SK-N-SH (cell line): ENCODE measurements at regions not wholly inside any gene's neighbourhood (a gene's known extent, or its start where the extent isn't known, plus 50 kb on each side); places are given as distances from the start of the nearest gene placed in this dataset.

Experiments
- CTCF ChIA-PET: fragments of 300-600, 350-600 bp; formaldehyde crosslinking; extraction: SDS; loops from one replicate; lab custom pipeline; 2021; lab: Yijun Ruan, JAX
- POLR2A ChIA-PET: fragments of 350-600 bp; sonication (Branson Sonifier 250); formaldehyde crosslinking; extraction: SDS; loops from one replicate; lab custom pipeline; 2020; ENCODE audit warnings: antibody characterized with exemption, inconsistent platforms; lab: Yijun Ruan, JAX
- DNase-seq: peaks from one replicate; pipeline ENCODE4 v3.0.0; 2012
- H2AFZ ChIP-seq: fragments of 200-600 bp; sonication (generic); 2 replicates; pipeline ENCODE4 v1.8.1; 2016; ENCODE audit warnings: antibody characterized with exemption, mild to moderate bottlenecking, low read depth
- H3F3A ChIP-seq: fragments of 200-600 bp; sonication (generic); replicated peaks from 2 replicates; pipeline ENCODE3; 2016; ENCODE audit warnings: antibody characterized with exemption, mild to moderate bottlenecking; ENCODE audit not compliant: insufficient read depth
- H3K27ac ChIP-seq, 2 experiments: fragments of 200-500 bp in 1 of 2; fragments of 200-600 bp in 1 of 2; sonication (Bioruptor generic) in 1 of 2; sonication (generic), shearing (Covaris generic) in 1 of 2; 2 replicates each; pipeline versions ENCODE4 v1.5.1 to v1.6.1; 2014 to 2016; ENCODE audit warnings: low read depth in 2 of 2, inconsistent platforms in 1 of 2, low read length in 1 of 2, mild to moderate bottlenecking in 1 of 2, mixed read lengths in 1 of 2
- H3K27me3 ChIP-seq: fragments of 200-600 bp; sonication (generic), shearing (Covaris generic); 2 replicates; pipeline ENCODE4 v1.6.1; 2016; ENCODE audit warnings: mixed run types; ENCODE audit not compliant: insufficient read depth
- H3K36me3 ChIP-seq, 2 experiments: fragments of 200-500 bp in 1 of 2; fragments of 200-600 bp in 1 of 2; sonication (Bioruptor generic) in 1 of 2; sonication (generic) in 1 of 2; replicated peaks in 1 of 2; 2 replicates each; pipeline versions ENCODE3 to v1.5.1; 2014 to 2016; ENCODE audit warnings: low read length in 1 of 2, mild to moderate bottlenecking in 1 of 2; ENCODE audit not compliant: insufficient read depth in 2 of 2, control insufficient read depth in 1 of 2
- H3K4me1 ChIP-seq, 2 experiments: fragments of 200-500 bp in 1 of 2; fragments of 200-600 bp in 1 of 2; sonication (Bioruptor generic) in 1 of 2; sonication (generic), shearing (Covaris generic) in 1 of 2; 2 replicates each; pipeline versions ENCODE4 v1.5.1 to v1.6.1; 2014 to 2016; ENCODE audit warnings: low read depth in 1 of 2, low read length in 1 of 2, mixed run types in 1 of 2; ENCODE audit not compliant: insufficient read depth in 2 of 2, control insufficient read depth in 1 of 2
- H3K4me2 ChIP-seq: fragments of 200-600 bp; sonication (generic), shearing (Covaris generic); 2 replicates; pipeline ENCODE4 v1.6.1; 2017; ENCODE audit warnings: mixed run types
- H3K4me3 ChIP-seq, 2 experiments: fragments of 200-500 bp in 1 of 2; fragments of 200-600 bp in 1 of 2; sonication (Bioruptor generic) in 1 of 2; sonication (generic), shearing (Covaris generic) in 1 of 2; 2 replicates each; pipeline versions ENCODE4 v1.5.1 to v1.8.1; 2014 to 2016; ENCODE audit warnings: low read depth in 2 of 2, inconsistent platforms in 1 of 2, low read length in 1 of 2, mild to moderate bottlenecking in 1 of 2, mixed read lengths in 1 of 2, moderate library complexity in 1 of 2
- H3K79me2 ChIP-seq: fragments of 200-600 bp; sonication (generic); 2 replicates; pipeline ENCODE4 v1.8.1; 2017; ENCODE audit warnings: mild to moderate bottlenecking; ENCODE audit not compliant: insufficient read depth
- H3K9ac ChIP-seq: fragments of 200-600 bp; sonication (generic); 2 replicates; pipeline ENCODE4 v1.6.1; 2017; ENCODE audit warnings: mixed run types
- H3K9me2 ChIP-seq: fragments of 200-600 bp; sonication (generic); 2 replicates; pipeline ENCODE4 v1.6.1; 2017; ENCODE audit warnings: mixed run types
- H3K9me3 ChIP-seq: fragments of 200-600 bp; sonication (generic); 2 replicates; pipeline ENCODE4 v1.6.1; 2017; ENCODE audit warnings: mixed run types, mild to moderate bottlenecking, moderate library complexity
- H4K20me1 ChIP-seq: fragments of 200-600 bp; sonication (generic); 2 replicates; pipeline ENCODE4 v1.6.1; 2017; ENCODE audit warnings: mild to moderate bottlenecking, mixed run types; ENCODE audit not compliant: insufficient read depth
- EP300 ChIP-seq, 2 experiments: IDR thresholded peaks; 2 replicates each; pipeline versions ENCODE4 v1.4.0 to v1.6.1; 2012; ENCODE audit warnings: borderline replicate concordance in 1 of 2, low read depth in 1 of 2, low read length in 1 of 2
- EZH2phosphoT487 ChIP-seq: fragments of 200-600 bp; sonication (generic); IDR thresholded peaks from 2 replicates; pipeline ENCODE4 v1.6.1; 2017; ENCODE audit warnings: low read depth, mixed run types, mild to moderate bottlenecking, antibody characterized with exemption, moderate library complexity, borderline replicate concordance
- FOSL2 ChIP-seq: IDR thresholded peaks from 2 replicates; pipeline ENCODE4 v1.4.0; 2012; ENCODE audit warnings: low read depth, mild to moderate bottlenecking, moderate library complexity, borderline replicate concordance
- FOXJ3 ChIP-seq: sonication (generic); formaldehyde crosslinking; IDR thresholded peaks from 2 replicates; pipeline ENCODE4 v1.5.1; 2020; ENCODE audit warnings: mild to moderate bottlenecking, missing genetic modification reagents
- FOXM1 ChIP-seq: IDR thresholded peaks from 2 replicates; pipeline ENCODE4 v1.4.0; 2012; ENCODE audit warnings: low read depth, mild to moderate bottlenecking
- GABPA ChIP-seq: IDR thresholded peaks from 2 replicates; pipeline ENCODE4 v1.4.0; 2012; ENCODE audit warnings: low read depth, mild to moderate bottlenecking
- IRF3 ChIP-seq: fragments of 150-350 bp; IDR thresholded peaks from 2 replicates; pipeline ENCODE4 v1.6.1; 2016; ENCODE audit warnings: mild to moderate bottlenecking, low read depth, low read length
- RCOR1 ChIP-seq: fragments of 150-350 bp; IDR thresholded peaks from 2 replicates; pipeline ENCODE4 v1.6.1; 2017; ENCODE audit warnings: antibody characterized with exemption, low read length
- REST ChIP-seq: IDR thresholded peaks from 2 replicates; pipeline ENCODE4 v1.6.1; 2012; ENCODE audit warnings: mild to moderate bottlenecking, low read depth, low read length, moderate library complexity
- RFX5 ChIP-seq: IDR thresholded peaks from 2 replicates; pipeline ENCODE4 v1.6.1; 2012; ENCODE audit warnings: mild to moderate bottlenecking, improper control_type of control experiment, low read length
- SIN3A ChIP-seq: IDR thresholded peaks from 2 replicates; pipeline ENCODE4 v1.6.1; 2012; ENCODE audit warnings: low read depth, mild to moderate bottlenecking, low read length, moderate library complexity, borderline replicate concordance
- TAF1 ChIP-seq: IDR thresholded peaks from 2 replicates; pipeline ENCODE4 v1.6.1; 2012; ENCODE audit warnings: low read depth, mild to moderate bottlenecking, low read length, moderate library complexity, borderline replicate concordance
- TEAD4 ChIP-seq: IDR thresholded peaks from 2 replicates; pipeline ENCODE4 v1.4.0; 2012; ENCODE audit warnings: mild to moderate bottlenecking, borderline replicate concordance; ENCODE audit not compliant: insufficient read depth
- WGBS: methylation state at CpG from one replicate; pipeline ENCODE4 v1.1.6; 2017; ENCODE audit warnings: low lambda C conversion rate; 5-methylcytosine and 5-hydroxymethylcytosine counted together

- ChIA-PET POLR2A (no interaction called here), CTCF (no interaction called here)
- H2AFZ ChIP-seq = no peak overlapping the region
Observed at GRCh38 chr4:163959932-163960331, 465.4 kb downstream of the TMA16 start.

GRCh38 chr4:163966612-163967011 lies 472.1 kb downstream of the TMA16 start:
- Histone ChIP-seq H3K4me1 (no peaks in the 10 kb centered on the region), H3K4me2 (no peak overlapping the region), H3K27ac (no peak overlapping the region), H3K36me3 (no peaks in the 10 kb centered on the region), H3K4me3 (no peak overlapping the region), H3K9ac (no peak overlapping the region), H3K79me2 (no peaks in the 10 kb centered on the region), H3K9me2 (no peaks in the 10 kb centered on the region), H3F3A (no peaks in the 10 kb centered on the region), H3K9me3 (no peaks in the 10 kb centered on the region), H4K20me1 (no peaks in the 10 kb centered on the region), H2AFZ (no peak overlapping the region), H3K27me3 (no peaks in the 10 kb centered on the region)
- TF ChIP-seq FOSL2 (no peak), EZH2phosphoT487 (no peak), RCOR1 (no peak)
- no peak for DNase-seq
- POLR2A ChIA-PET = no interaction called here
- CTCF ChIA-PET = no interaction called here
- WGBS = 1% methylated on average over 3 of the region's 3 CpGs

More at GRCh38 chr4:163959932-163960331, 465.4 kb downstream of the TMA16 start:
- Histone ChIP-seq H4K20me1 (no peaks in the 10 kb centered on the region), H3K36me3 (no peaks in the 10 kb centered on the region), H3K4me1 (no peaks in the 10 kb centered on the region), H3K27me3 (no peaks in the 10 kb centered on the region), H3K79me2 (no peaks in the 10 kb centered on the region), H3K4me3 (no peak overlapping the region), H3F3A (no peaks in the 10 kb centered on the region), H3K27ac (no peak overlapping the region), H3K4me2 (no peak overlapping the region), H3K9me3 (no peaks in the 10 kb centered on the region), H3K9ac (no peak overlapping the region), H3K9me2 (no peaks in the 10 kb centered on the region)
- TF ChIP-seq EP300 (IDR thresholded peaks at IDR 0.05; ENCODE audit: borderline replicate concordance in 1 of 2, low read depth in 1 of 2, low read length in 1 of 2) (no peak), TEAD4 (no peak), IRF3 (no peak), RFX5 (no peak), RCOR1 (no peak), SIN3A (no peak), REST (no peak), FOXM1 (no peak), FOXJ3 (CRISPR knock-in tag) (no peak), GABPA (no peak), TAF1 (no peak)
- DNase-seq = no peak
- WGBS = 10% methylated on average over 6 of the region's 6 CpGs
